HL-60/S4 (cell line): ENCODE measurements at regions not wholly inside any gene's neighbourhood (a gene's known extent, or its start where the extent isn't known, plus 50 kb on each side); places are given as distances from the start of the nearest gene placed in this dataset.
"Not testable (repeated sequence)": the region's sequence is repeated elsewhere in the genome, so short reads cannot be mapped to it uniquely, and the experiment has no call there.

ENCODE experiments used
- in situ Hi-C: fragments of 300-500 bp; cut with MboI; formaldehyde crosslinking; loops from 2 replicates; pipeline ENCODE4 v1.14.3; 2022; ENCODE audit warnings: low sequenced_read_pairs

- in situ Hi-C loops, result no loop called here
Measured at GRCh38 chr19:27986299-27986698, 1226.7 kb downstream of the UQCRFS1 start.

DNA sequence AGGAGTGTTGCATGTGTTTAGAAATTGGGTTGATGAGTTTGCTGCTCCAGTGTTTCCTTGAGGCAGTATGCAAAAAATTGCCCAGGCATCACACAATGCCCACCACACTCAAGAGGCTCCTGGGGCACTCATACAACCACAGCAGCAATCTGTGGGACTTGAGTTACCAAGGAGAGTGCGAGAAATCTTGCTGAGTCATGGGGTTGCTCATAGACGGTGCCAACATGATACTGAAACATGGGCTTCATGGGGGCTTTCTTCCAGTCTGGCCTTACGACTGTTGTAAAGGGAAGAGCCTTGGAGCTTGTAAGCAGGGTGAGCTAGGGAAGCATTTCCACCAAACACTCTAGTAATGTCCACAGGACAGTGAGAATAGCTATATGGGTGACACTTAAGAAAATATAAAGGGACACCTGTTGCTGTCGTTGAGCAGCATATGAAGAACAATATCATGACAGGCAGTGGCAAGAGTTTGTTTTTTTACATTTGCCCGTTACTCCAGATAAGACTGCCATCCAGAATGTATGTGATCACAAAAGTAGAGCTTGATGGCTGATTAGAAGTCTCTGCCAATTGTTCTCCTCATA is 1237.4 kb downstream of the UQCRFS1 start:
- in situ Hi-C loops, result no loop called here

DNA sequence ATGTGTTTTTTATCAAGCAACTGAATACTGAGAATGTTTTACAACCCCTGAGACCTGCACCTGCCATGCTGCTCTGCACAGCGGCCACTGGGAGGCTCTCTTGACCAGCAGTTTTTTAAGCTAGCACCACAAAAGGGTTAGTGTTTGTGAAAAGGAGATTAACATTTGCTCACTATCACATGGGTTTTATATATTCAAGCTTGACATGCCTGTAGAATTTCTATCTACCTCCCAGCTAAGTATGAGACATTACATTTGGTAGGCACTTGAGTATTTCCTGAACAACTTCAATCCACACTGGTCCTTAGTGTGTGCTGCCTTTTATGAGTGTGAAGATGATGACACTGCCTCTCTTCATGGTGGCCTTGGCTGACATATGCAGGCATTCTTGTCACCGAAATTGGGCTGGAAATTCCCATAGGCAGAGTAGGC is 1238.9 kb downstream of the UQCRFS1 start:
- in situ Hi-C loops, result no loop called here

DNA sequence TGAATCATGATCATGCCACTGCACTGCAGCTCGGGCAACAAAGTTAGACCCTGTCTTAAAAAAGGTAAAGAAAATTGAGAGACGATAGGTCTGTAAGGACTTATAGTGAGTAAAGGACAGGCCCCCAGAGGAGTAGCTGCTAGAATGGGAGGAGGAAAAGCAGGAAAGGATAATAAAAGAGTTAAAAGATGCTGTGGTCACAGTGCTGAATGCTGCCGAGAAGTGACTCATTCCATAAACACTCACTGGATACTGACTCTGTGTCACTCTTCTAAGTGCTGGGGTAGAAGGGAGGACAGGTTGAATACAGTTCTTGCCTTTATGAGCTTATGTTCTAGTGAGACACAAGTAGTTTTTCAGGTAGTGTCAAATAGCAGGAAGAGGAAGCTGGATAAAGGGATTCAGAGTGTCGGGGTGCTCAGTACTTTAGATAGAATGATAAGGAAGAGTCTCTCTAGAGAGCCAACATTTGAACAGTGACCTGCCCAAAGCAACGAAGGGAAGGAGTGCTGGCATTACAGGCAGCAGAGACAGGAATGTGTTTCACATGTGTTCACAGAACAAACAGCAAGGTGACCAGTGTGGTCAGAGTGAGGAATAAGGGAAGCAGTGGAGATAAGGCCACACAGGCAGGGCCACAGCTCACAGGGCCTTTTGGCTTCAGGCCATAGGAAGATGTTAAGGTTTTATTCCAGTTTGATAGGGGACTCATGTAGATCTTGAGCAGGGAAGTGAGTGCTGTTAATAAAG is 1240.5 kb downstream of the UQCRFS1 start:
- in situ Hi-C loops, result no loop called here

DNA sequence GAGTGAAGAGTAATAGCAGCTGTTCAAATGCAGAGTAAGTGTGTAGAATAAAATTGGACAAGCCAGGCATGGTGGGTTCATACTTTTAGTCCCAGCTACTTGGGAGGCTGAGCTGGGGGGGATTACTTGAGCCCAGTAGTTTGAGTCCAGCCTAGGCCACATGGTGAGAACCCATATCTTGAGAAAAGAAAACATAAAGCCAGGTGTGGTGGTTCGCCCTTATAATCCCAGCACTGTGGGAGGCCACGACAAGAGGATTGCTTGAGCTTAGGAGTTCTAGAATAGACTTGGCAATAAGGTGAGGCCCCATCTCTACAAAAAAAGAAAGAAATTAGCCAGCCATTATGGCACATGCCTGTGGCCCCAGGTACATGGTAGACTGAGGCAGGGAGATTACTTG is 1241.1 kb downstream of the UQCRFS1 start:
- in situ Hi-C loops, result no loop called here

GRCh38 chr19:27971071-27971470 is 1241.9 kb downstream of the UQCRFS1 start:
- in situ Hi-C loops, result no loop called here

DNA sequence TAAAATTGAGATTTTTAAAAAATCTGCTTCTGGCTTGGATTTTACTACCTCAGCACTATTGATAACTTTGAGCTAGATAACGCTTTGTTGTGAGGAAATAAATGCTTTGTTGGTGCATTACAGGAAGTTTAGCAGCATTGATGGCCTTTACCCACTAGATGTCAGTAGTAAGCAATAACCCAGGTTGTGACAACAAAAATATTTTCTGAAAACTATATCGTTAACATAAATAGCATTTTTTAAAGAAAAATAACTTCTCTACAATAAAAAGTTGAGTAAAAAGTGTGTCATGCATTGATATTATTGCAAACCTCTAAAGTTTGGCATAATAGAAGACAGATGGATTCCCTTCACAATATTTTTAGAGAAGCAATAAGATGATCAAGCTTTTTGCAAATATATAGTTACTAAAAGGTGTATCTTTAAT is 1246.5 kb downstream of the UQCRFS1 start:
- in situ Hi-C loops, result no loop called here

DNA sequence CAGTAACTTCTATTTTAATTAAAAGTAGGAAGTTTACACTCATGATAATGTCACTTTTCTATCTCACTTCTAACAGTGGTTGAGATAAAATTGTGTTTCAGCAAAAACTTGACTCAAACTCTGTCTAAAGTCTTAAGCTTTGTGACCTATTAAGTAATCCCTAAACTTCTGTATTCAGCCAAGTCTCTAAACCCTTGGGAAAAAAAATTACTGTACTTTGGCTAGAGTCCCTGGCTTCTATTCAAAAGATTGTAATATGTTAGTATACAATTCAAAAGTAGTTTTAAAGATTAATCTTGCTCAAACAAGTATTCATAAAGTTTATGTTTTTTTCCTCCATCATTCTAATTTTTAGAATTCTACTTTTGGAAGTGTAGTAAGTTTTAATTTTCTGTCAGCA is 1248.8 kb downstream of the UQCRFS1 start:
- in situ Hi-C loops, result no loop called here

DNA sequence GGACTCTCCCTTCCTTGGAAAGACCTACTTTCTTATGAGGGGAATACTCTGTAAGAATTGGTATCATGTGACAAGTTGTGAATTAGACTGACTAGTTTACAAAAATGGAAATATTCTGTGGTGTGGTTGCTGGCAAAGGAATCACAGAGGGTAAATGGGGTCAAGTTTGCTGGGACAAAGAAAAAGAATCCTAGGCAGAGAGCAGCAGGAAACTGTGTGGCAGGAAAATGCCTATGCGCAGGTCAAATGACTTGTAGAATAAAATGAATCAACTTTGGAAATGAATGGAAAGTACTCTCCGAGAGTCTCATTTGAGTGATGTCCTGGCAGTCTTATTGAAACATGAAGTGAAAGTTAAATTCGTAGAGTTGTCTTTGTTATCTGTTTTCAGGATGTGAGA is 1250.7 kb downstream of the UQCRFS1 start:
- in situ Hi-C loops, result no loop called here

GRCh38 chr19:27955485-27956480 is 1257.2 kb downstream of the UQCRFS1 start:
- in situ Hi-C loops, result no loop called here

DNA sequence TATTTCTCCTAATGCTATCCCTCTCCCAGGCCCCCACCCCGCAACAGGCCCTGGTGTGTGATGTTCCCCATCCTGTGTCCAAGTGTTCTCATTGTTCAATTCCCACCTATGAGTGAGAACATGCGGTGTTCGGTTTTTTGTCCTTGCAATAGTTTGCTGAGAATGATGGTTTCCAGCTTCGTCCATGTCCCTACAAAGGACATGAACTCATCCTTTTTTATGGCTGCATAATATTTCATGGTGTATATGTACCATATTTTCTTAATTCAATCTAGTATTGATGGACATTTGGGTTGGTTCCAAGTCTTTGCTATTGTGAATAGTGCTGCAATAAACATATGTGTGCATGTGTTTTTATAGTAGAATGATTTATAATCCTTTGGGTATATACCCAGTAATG is 1270.3 kb downstream of the UQCRFS1 start:
- in situ Hi-C loops, result not testable (repeated sequence)

DNA sequence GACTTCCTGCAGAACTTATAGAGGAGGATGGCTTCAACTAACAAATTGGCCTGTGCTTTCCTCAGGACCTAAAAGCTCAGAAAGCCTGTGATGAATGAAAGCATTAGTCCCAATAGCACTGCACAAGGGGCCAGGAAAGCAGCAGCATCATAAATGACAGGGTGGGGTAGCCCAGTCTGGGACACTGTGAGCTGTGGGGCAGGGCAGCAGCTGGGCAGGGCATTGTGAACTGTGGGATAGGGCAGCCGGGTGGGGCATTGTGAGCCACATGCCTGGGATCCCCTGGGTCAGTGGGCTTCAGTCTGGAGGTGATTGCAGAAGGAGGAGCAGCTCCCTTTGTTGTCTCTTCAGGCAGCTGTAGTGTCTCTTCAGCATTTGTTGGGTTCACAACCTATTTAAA is 1276.8 kb downstream of the UQCRFS1 start:
- in situ Hi-C loops, result no loop called here

- in situ Hi-C loops, result no loop called here
Measured at GRCh38 chr19:27935669-27936068, 1277.3 kb downstream of the UQCRFS1 start.

GRCh38 chr19:27929399-27929798 is 1283.6 kb downstream of the UQCRFS1 start:
- in situ Hi-C loops, result no loop called here

DNA sequence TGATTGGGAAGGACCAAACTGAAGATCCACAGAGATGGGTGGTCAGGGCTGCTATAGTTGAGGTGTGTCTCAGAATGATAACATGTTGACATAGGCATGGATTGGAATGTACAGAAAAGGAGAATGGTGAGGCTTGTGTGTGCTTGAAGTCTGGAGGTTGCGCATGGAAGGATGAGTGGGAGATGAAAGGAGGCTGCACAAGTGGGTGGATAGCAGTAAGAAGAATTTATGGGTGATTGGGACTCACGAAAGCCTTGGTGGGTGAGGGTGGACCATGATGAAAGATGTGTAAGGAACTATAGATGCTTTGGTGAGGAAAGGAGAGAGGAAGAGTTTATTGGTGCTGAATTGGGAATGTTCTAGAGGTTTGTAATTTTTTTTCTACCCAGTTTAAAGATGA is 1287.7 kb downstream of the UQCRFS1 start:
- in situ Hi-C loops, result no loop called here

GRCh38 chr19:27922970-27923369 is 1290.0 kb downstream of the UQCRFS1 start:
- in situ Hi-C loops, result no loop called here

DNA sequence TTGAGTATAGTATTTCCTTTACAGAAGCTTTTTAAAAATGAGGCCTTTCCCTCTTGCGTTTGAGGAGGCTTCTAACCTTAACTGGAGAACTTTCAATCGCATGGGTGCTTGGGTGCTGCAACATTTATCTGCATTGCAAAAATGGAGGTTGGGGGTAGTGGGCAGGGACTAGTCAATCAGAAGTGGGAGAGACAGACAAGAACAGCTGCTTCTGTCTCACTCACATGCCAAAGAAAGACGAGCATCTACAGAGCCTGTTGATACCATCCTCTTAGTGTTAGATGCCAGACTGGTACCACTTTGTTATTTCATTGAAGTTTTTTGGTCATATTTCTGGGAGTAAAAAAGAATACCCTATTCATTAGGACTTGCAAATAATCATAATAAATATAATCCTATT is 1292.2 kb downstream of the UQCRFS1 start:
- in situ Hi-C loops, result no loop called here

GRCh38 chr19:27918818-27919217 is 1294.1 kb downstream of the UQCRFS1 start:
- in situ Hi-C loops, result no loop called here

GRCh38 chr19:27911122-27911898 is 1301.6 kb downstream of the UQCRFS1 start:
- in situ Hi-C loops, result no loop called here

DNA sequence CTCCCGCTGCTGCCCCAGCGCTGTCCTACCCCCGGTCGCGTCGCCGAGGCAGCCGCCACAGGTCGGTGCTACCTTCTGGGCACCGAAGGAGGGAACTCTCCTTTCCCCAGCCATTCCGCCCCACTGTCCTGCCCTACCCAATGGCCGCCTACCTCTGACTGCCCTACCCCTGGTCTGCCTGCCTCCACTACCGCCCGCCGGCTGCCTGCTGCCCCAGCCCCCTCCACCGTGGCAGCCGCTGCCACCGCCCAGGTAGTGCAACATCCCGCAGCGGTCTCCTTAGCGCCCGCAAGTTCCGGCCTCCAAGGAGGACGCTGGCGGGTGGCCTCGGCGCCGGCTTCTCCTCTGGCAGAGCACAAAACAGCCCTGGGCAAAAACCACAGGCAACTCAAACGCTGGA is 1303.1 kb downstream of the UQCRFS1 start:
- in situ Hi-C loops, result no loop called here
